BJ (cell line): ENCODE measurements at regions not wholly inside any gene's neighbourhood (a gene's known extent, or its start where the extent isn't known, plus 50 kb on each side); places are given as distances from the start of the nearest gene placed in this dataset.

Source experiments
- CTCF ChIA-PET: fragments of 350-600 bp; formaldehyde crosslinking; extraction: SDS; loops from one replicate; lab custom pipeline; 2021; ENCODE audit warnings: antibody characterized with exemption, inconsistent platforms; lab: Yijun Ruan, JAX
- POLR2A ChIA-PET: fragments of 300-600 bp; sonication (Branson Sonifier 250); formaldehyde crosslinking; extraction: SDS; loops from one replicate; lab custom pipeline; 2021; ENCODE audit warnings: antibody characterized with exemption; lab: Charles Lee
- DNase-seq: peaks from one replicate; pipeline ENCODE4 v3.0.0-alpha.2; 2011; ENCODE audit warnings: low read depth
- H3K27me3 ChIP-seq: 2 replicates; pipeline ENCODE4 v1.6.0; 2011; ENCODE audit warnings: low read length; ENCODE audit not compliant: control insufficient read depth, insufficient read depth
- H3K36me3 ChIP-seq: 2 replicates; pipeline ENCODE4 v1.5.1; 2011; ENCODE audit warnings: low read length; ENCODE audit not compliant: control insufficient read depth, insufficient read depth
- H3K4me3 ChIP-seq: 2 replicates; pipeline ENCODE4 v1.5.1; 2011; ENCODE audit warnings: low read depth, mild to moderate bottlenecking, control low read depth, low read length
- CTCF ChIP-seq: IDR thresholded peaks from 2 replicates; pipeline ENCODE4 v1.5.1; 2011; ENCODE audit warnings: low read depth, mild to moderate bottlenecking, control low read depth, inconsistent platforms, low read length, moderate library complexity; ENCODE audit not compliant: insufficient read depth

- Histone ChIP-seq H3K36me3 (no peaks in the 10 kb centered on the region), H3K27me3 (no peaks in the 10 kb centered on the region), H3K4me3 (no peak overlapping the region)
- POLR2A ChIA-PET = no interaction called here
- CTCF ChIA-PET = no interaction called here
- TF ChIP-seq CTCF = no peak
- DNase-seq = no peak
These were observed 1407.5 kb downstream of the KCNT2 start for GRCh38 chr1:195200772-195201171.

DNA sequence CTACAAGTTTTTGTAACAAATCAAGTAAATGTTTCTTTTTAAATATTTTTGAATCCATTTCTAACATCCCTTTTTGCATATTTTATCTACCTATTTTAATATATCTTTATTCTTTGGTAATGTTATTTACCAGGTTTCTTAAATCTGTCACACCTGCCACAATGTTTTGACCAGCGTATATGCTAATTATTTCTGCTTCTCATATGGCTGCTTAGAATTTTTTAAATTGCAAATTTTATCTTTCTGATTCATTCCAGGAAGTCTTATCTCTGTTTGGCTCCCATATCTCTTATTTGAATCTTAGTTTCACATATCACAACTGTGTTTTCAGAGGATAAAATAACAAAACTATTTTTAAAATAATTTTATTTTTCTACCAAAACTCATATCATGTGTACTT lies 1411.1 kb downstream of the KCNT2 start:
- POLR2A ChIA-PET = no interaction called here
- CTCF ChIA-PET = no interaction called here
- H3K36me3 ChIP-seq = no peaks in the 10 kb centered on the region
- no peak for TF ChIP-seq CTCF
- no peak for DNase-seq
- H3K4me3 ChIP-seq = no peak overlapping the region
- H3K27me3 ChIP-seq = no peaks in the 10 kb centered on the region

GRCh38 chr1:195195423-195196057 lies 1412.7 kb downstream of the KCNT2 start:
- no peak for DNase-seq

DNA sequence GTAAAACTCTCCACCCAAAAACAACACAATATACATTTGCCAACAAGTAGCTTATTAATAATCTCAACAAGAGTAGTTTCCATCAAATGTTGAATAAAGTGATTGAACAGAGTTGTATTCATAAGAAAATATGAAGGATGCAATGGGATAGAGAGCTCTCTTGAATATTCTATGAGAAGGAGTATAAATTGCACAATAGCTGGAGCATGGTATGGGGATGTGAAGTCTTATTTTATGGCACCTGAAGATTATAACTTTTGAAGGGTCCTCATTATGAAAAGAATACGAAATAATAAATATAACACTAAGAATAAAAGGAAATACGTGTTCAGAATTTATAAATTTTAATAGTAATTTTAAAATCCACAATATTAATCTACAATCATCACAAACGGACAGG lies 1415.1 kb downstream of the KCNT2 start:
- ChIA-PET POLR2A (no interaction called here), CTCF (no interaction called here)
- DNase-seq = no peak
- H3K27me3 ChIP-seq = no peaks in the 10 kb centered on the region
- no peak overlapping the region for H3K4me3 ChIP-seq
- no peak for TF ChIP-seq CTCF
- no peaks in the 10 kb centered on the region for H3K36me3 ChIP-seq

More at GRCh38 chr1:195195423-195196057, 1412.7 kb downstream of the KCNT2 start:
- TF ChIP-seq CTCF = no peak
- Histone ChIP-seq H3K36me3 (no peaks in the 10 kb centered on the region), H3K27me3 (no peaks in the 10 kb centered on the region), H3K4me3 (no peak overlapping the region)
- ChIA-PET POLR2A (no interaction called here), CTCF (interaction anchor here (0.7 kb wide), 1 partner anchor 94 kb away, joined by 3 read pairs; no protein-coding TSS in a partner anchor)

DNA sequence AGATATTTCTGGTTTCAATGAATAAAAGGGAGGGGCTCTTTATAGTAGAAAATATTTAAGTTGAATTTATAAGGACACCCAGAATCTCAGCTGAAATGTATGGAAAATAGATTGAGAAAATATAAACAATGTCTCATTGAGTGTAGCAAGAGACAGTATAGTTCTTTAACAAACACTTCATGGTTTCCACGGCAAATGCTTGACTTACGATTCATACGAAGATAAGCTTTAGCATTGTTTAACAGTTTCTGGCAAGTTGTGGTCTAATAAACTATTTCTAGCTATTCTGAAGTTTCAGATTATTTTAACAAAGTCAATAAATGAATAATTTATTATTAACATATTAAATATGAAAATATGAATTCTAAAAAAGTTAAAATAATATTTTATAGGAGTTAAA lies 1419.4 kb downstream of the KCNT2 start:
- ChIA-PET POLR2A (interaction anchor here (0.7 kb wide), 1 partner anchor 41 kb away, joined by 5 read pairs; no protein-coding TSS in a partner anchor), CTCF (no interaction called here)
- Histone ChIP-seq H3K4me3 (no peak overlapping the region), H3K27me3 (no peaks in the 10 kb centered on the region), H3K36me3 (no peaks in the 10 kb centered on the region)
- TF ChIP-seq CTCF = no peak
- DNase-seq = no peak
